ENCODE measurements at regions not wholly inside any gene's neighbourhood (a gene's known extent, or its start where the extent isn't known, plus 50 kb on each side); places are given as distances from the start of the nearest gene placed in this dataset.

DNA sequence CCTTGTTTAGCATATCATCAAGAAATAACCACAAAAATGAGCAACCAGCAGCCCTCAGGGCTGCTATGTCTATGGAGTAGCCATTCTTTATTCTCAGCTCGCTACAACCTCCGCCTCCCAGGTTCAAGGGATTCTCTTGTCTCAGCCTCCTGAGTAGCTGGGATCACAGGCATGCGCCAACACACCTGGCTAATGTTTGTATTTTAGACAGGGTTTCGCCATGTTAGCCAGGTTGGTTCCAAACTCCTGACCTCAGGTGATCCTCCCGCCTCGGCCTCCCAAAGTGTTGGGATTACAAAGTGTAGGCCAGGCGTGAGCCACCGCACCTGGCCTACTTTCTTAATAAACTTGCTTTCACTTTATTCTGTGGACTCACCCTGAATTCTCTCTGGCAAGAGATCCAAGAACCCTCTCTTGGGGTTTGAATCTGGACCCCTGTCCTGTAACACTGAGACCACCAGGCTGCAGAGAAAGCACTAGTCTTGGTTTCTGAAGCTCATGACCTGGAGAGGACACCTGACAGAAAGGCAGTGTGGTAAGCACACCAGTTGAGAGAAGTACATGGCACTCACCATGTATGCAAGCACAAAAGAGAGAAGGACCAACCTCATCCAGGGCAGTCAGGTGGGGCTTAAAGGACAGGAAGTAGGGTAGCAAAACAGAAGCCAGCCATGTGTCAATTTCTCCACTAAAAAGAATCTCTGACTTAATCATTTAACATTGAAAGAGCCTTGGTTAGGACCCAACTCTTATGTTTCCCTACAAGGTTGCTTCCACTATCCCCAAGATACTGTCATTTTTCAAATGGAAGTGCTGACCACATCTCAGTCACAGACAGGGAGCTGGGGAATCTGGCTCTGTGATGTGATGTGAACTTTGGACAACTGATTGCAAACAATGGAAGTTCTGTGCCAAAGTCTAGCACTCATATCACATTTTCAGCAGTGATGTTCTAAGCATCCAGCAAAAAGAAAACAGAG is 97.4 kb upstream of the DST start (continued):
- TF ChIP-seq, protein P1, sequence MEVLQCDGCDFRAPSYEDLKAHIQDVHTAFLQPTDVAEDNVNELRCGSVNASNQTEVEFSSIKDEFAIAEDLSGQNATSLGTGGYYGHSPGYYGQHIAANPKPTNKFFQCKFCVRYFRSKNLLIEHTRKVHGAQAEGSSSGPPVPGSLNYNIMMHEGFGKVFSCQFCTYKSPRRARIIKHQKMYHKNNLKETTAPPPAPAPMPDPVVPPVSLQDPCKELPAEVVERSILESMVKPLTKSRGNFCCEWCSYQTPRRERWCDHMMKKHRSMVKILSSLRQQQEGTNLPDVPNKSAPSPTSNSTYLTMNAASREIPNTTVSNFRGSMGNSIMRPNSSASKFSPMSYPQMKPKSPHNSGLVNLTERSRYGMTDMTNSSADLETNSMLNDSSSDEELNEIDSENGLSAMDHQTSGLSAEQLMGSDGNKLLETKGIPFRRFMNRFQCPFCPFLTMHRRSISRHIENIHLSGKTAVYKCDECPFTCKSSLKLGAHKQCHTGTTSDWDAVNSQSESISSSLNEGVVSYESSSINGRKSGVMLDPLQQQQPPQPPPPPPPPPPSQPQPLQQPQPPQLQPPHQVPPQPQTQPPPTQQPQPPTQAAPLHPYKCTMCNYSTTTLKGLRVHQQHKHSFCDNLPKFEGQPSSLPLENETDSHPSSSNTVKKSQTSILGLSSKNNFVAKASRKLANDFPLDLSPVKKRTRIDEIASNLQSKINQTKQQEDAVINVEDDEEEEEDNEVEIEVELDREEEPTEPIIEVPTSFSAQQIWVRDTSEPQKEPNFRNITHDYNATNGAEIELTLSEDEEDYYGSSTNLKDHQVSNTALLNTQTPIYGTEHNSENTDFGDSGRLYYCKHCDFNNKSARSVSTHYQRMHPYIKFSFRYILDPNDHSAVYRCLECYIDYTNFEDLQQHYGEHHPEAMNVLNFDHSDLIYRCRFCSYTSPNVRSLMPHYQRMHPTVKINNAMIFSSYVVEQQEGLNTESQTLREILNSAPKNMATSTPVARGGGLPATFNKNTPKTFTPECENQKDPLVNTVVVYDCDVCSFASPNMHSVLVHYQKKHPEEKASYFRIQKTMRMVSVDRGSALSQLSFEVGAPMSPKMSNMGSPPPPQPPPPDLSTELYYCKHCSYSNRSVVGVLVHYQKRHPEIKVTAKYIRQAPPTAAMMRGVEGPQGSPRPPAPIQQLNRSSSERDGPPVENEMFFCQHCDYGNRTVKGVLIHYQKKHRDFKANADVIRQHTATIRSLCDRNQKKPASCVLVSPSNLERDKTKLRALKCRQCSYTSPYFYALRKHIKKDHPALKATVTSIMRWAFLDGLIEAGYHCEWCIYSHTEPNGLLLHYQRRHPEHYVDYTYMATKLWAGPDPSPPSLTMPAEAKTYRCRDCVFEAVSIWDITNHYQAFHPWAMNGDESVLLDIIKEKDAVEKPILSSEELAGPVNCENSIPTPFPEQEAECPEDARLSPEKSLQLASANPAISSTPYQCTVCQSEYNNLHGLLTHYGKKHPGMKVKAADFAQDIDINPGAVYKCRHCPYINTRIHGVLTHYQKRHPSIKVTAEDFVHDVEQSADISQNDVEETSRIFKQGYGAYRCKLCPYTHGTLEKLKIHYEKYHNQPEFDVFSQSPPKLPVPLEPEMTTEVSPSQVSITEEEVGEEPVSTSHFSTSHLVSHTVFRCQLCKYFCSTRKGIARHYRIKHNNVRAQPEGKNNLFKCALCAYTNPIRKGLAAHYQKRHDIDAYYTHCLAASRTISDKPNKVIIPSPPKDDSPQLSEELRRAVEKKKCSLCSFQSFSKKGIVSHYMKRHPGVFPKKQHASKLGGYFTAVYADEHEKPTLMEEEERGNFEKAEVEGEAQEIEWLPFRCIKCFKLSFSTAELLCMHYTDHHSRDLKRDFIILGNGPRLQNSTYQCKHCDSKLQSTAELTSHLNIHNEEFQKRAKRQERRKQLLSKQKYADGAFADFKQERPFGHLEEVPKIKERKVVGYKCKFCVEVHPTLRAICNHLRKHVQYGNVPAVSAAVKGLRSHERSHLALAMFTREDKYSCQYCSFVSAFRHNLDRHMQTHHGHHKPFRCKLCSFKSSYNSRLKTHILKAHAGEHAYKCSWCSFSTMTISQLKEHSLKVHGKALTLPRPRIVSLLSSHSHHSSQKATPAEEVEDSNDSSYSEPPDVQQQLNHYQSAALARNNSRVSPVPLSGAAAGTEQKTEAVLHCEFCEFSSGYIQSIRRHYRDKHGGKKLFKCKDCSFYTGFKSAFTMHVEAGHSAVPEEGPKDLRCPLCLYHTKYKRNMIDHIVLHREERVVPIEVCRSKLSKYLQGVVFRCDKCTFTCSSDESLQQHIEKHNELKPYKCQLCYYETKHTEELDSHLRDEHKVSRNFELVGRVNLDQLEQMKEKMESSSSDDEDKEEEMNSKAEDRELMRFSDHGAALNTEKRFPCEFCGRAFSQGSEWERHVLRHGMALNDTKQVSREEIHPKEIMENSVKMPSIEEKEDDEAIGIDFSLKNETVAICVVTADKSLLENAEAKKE (CRISPR knock-in tag; IDR thresholded peaks at IDR 0.05): no peak
- TF ChIP-seq EZH2phosphoT487 (IDR thresholded peaks at IDR 0.05; ENCODE audit: unreplicated experiment) (no peak), STAT1 (IDR thresholded peaks at IDR 0.05; ENCODE audit: unreplicated experiment) (no peak)

DNA sequence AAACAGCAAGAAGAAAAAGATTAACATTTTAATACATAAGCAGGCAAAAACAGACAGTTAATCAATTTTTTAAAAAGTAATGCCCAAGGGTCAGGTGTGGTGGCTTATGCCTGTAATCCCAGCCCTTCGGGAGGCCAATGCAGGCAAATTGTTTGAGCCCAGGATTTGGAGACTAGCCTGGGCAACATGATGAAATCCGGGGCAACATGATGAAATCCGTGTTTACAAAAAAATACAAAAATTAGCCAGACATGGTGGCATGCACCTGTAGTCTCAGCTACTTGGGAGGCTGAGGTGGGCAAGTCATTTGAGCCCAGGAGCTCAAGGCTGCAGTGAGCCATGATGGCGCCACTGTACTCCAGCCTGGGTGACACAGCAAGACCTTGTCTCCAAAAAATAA is 94.1 kb upstream of the DST start:
- DNase-seq (ENCODE audit: low spot score) (no peak), ATAC-seq (no peak)
- H3K9me3 Mint-ChIP-seq: no peaks in the 10 kb centered on the region
- H3K4me1 Mint-ChIP-seq: peaks cover 26% of the 10 kb centered on the region
- H3K4me2 ChIP-seq: no peak overlapping the region
- H3K4me1 ChIP-seq (ENCODE audit: insufficient read depth): peaks cover 15% of the 10 kb centered on the region
- H3K27ac Mint-ChIP-seq: peak overlapping the region; percentile 5; the same call in 1 of the 2 replicates
- no peak overlapping the region for H3K4me3 ChIP-seq
- H3F3A ChIP-seq (replicated peaks; ENCODE audit: low read depth): no peaks in the 10 kb centered on the region
- H3K27ac ChIP-seq (ENCODE audit: low read depth): no peak overlapping the region
- H3K36me3 Mint-ChIP-seq (ENCODE audit: low read depth): peaks cover 4% of the 10 kb centered on the region; the same call in 1 of the 3 replicates
- no peaks in the 10 kb centered on the region for H4K20me1 ChIP-seq (replicated peaks; ENCODE audit: insufficient read depth)
- no peak overlapping the region for H3K4me3 Mint-ChIP-seq
- H3K79me2 ChIP-seq (replicated peaks; ENCODE audit: insufficient read depth): peaks cover 89% of the 10 kb centered on the region
- no peak overlapping the region for H2AFZ ChIP-seq
- no peaks in the 10 kb centered on the region; the same call in 1 of the 2 replicates for H3K9me2 ChIP-seq (ENCODE audit: insufficient read depth)
- no peaks in the 10 kb centered on the region for H3K27me3 Mint-ChIP-seq (ENCODE audit: insufficient read depth, low read depth, poor library complexity)
- H3K36me3 ChIP-seq (ENCODE audit: insufficient read depth): no peaks in the 10 kb centered on the region
- H3K27me3 ChIP-seq (ENCODE audit: insufficient read depth): no peaks in the 10 kb centered on the region
- TF ChIP-seq NANOG (IDR thresholded peaks at IDR 0.05; ENCODE audit: borderline replicate concordance): no peak
- no peak for TF ChIP-seq POLR2AphosphoS5 (IDR thresholded peaks at IDR 0.05; ENCODE audit: low read depth)
- TF ChIP-seq ZNF114 (CRISPR knock-in tag; IDR thresholded peaks at IDR 0.05): no peak
- no peak for TF ChIP-seq EZH2phosphoT487 (IDR thresholded peaks at IDR 0.05; ENCODE audit: unreplicated experiment)
- no peak for TF ChIP-seq CREB1 (CRISPR knock-in tag; IDR thresholded peaks at IDR 0.05; ENCODE audit: low read depth)
- TF ChIP-seq, protein P2, sequence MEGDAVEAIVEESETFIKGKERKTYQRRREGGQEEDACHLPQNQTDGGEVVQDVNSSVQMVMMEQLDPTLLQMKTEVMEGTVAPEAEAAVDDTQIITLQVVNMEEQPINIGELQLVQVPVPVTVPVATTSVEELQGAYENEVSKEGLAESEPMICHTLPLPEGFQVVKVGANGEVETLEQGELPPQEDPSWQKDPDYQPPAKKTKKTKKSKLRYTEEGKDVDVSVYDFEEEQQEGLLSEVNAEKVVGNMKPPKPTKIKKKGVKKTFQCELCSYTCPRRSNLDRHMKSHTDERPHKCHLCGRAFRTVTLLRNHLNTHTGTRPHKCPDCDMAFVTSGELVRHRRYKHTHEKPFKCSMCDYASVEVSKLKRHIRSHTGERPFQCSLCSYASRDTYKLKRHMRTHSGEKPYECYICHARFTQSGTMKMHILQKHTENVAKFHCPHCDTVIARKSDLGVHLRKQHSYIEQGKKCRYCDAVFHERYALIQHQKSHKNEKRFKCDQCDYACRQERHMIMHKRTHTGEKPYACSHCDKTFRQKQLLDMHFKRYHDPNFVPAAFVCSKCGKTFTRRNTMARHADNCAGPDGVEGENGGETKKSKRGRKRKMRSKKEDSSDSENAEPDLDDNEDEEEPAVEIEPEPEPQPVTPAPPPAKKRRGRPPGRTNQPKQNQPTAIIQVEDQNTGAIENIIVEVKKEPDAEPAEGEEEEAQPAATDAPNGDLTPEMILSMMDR (conservative IDR thresholded peaks at IDR 0.05; ENCODE audit: low read depth in 2 of 2): no peak
- TF ChIP-seq EZH2 (IDR thresholded peaks at IDR 0.05; ENCODE audit: low read depth, unreplicated experiment): no peak
- TF ChIP-seq, protein P3, sequence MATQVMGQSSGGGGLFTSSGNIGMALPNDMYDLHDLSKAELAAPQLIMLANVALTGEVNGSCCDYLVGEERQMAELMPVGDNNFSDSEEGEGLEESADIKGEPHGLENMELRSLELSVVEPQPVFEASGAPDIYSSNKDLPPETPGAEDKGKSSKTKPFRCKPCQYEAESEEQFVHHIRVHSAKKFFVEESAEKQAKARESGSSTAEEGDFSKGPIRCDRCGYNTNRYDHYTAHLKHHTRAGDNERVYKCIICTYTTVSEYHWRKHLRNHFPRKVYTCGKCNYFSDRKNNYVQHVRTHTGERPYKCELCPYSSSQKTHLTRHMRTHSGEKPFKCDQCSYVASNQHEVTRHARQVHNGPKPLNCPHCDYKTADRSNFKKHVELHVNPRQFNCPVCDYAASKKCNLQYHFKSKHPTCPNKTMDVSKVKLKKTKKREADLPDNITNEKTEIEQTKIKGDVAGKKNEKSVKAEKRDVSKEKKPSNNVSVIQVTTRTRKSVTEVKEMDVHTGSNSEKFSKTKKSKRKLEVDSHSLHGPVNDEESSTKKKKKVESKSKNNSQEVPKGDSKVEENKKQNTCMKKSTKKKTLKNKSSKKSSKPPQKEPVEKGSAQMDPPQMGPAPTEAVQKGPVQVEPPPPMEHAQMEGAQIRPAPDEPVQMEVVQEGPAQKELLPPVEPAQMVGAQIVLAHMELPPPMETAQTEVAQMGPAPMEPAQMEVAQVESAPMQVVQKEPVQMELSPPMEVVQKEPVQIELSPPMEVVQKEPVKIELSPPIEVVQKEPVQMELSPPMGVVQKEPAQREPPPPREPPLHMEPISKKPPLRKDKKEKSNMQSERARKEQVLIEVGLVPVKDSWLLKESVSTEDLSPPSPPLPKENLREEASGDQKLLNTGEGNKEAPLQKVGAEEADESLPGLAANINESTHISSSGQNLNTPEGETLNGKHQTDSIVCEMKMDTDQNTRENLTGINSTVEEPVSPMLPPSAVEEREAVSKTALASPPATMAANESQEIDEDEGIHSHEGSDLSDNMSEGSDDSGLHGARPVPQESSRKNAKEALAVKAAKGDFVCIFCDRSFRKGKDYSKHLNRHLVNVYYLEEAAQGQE (IDR thresholded peaks at IDR 0.05; ENCODE audit: unreplicated experiment): no peak
- no peak for TF ChIP-seq ZNF331 (CRISPR knock-in tag; IDR thresholded peaks at IDR 0.05; ENCODE audit: low read depth)
- TF ChIP-seq STAT1 (IDR thresholded peaks at IDR 0.05; ENCODE audit: unreplicated experiment): no peak

Measured in GM23338 (cell line).